ENCODE measurements at regions not wholly inside any gene's neighbourhood (a gene's known extent, or its start where the extent isn't known, plus 50 kb on each side); places are given as distances from the start of the nearest gene placed in this dataset.

DNA sequence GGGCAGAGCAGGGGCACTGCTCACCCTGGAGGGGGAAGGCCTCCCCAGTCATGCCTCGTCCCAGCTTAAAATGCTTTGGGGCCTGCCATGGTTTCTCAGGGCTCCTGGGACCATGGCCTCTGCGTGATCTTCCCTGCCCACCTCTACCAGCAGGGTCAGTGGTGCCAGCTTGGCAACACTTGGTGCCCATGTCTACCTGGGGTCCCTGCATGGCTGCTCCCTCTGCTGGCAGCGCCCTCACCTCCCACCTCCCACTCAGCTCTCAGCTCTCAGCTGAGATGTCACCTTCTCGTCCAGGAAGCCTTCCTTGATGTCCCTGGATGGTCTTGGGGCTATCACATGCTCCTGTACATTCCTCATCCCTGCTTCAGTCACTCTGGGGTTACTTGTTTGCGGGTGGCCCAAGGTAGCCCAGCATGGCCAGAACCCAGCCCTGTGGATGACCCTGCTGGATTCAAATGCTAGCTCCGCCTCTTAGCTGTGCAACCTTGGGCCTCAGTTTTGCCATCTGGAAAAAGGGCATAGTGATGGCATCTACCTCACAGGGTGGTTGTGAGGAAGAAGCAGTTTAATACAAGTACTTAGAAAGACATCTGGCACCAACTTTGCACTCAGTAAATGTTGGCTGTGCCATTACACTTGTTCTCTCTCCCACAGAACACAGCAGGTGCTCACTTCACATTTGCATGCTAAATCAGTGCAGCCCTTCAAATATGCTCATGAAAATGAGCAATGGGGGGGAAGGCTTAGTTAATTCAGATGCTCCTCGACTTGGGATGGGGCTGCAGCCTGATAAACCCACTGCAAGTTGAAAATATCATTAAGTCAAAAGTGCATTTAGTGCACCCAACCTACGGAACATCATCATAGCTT lies 53.5 kb upstream of the PTPN1 start:
- TF ChIP-seq, protein P1, sequence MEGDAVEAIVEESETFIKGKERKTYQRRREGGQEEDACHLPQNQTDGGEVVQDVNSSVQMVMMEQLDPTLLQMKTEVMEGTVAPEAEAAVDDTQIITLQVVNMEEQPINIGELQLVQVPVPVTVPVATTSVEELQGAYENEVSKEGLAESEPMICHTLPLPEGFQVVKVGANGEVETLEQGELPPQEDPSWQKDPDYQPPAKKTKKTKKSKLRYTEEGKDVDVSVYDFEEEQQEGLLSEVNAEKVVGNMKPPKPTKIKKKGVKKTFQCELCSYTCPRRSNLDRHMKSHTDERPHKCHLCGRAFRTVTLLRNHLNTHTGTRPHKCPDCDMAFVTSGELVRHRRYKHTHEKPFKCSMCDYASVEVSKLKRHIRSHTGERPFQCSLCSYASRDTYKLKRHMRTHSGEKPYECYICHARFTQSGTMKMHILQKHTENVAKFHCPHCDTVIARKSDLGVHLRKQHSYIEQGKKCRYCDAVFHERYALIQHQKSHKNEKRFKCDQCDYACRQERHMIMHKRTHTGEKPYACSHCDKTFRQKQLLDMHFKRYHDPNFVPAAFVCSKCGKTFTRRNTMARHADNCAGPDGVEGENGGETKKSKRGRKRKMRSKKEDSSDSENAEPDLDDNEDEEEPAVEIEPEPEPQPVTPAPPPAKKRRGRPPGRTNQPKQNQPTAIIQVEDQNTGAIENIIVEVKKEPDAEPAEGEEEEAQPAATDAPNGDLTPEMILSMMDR (IDR thresholded peaks at IDR 0.05): no peak
- no peak for TF ChIP-seq POLR2A (IDR thresholded peaks at IDR 0.05)
- DNase-seq (ENCODE audit: low spot score in 2 of 2): no peak
- no peak overlapping the region for H3K4me3 ChIP-seq (ENCODE audit: low read depth, poor library complexity, severe bottlenecking)
- WGBS, 2 donors: 87 to 91% methylated on average over 8 of the region's 8 CpGs
- intact Hi-C loops (cut with DNase I; ENCODE audit: low total_unique reads): loop anchor here (5.0 kb wide), 1 partner anchor 729 kb away; no protein-coding TSS in a partner anchor

DNA sequence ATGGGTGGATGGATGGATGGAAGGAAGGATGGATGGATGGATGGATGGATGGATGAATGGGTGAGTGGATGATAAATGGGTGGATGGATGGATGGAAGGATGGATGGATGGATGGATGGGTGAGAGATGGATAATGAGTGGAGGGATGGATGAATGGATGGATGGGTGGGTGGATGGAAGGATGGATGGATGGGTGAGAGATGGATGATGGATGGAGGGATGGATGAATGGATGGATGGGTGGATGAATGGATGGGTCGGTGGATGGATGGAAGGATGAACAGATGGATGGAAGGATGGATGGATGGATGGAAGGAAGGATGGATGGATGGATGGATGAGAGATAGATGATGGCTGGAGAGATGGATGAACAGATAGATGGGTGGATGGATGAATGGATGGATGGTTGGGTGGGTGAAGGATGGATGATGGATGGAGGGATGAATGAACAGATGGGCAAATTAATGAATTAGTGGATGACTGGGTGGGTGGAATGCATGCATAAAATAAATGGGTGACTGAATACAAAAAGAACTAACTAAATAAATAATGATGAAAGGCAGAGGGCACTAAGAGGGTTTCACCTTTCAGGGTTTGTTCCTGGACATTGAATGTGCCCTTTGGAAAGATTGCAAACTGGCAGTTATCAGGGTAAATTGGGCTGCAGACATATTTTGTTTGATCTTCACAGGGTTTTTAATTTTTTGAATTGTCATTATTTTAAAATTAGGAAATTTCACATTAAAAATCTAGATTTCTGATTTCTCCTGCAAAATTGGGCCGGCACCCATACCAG lies 50.9 kb upstream of the PTPN1 start:
- DNase-seq (ENCODE audit: low spot score in 2 of 2): no peak
- TF ChIP-seq, protein P1 (IDR thresholded peaks at IDR 0.05): peak in 1 of 3 donors; percentile 66
- TF ChIP-seq POLR2A (IDR thresholded peaks at IDR 0.05): no peak
- WGBS, 2 donors: 89 to 91% methylated on average over 2 of the region's 2 CpGs
- H3K4me3 ChIP-seq (ENCODE audit: low read depth, poor library complexity, severe bottlenecking): no peak overlapping the region
- intact Hi-C loops (cut with DNase I; ENCODE audit: low total_unique reads): loop anchor here (5.0 kb wide), 1 partner anchor 732 kb away; no protein-coding TSS in a partner anchor

DNA sequence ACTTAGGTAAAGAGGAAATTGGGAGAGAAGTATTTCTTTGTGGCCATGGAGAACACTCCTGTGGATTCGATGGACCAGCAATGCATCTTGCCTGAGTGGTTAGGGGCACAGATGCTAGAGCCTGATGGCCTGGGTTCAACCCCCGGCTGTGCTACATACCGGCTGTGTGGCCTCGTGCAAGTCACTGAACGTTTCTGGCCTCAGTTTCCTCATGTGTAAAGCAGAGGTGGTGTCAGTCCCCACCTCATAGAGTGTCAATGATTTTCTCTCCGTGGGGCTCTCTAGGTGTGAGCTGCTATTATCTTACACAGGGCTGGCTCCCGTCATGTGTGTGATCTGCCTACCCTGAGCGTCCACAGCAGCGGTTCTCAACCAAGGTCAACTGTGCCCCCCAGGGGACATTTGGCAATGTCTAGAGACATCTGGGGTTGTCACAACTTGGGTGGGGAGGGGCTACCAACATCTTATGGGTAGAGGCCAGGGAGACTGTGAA lies 50.0 kb upstream of the PTPN1 start:
- TF ChIP-seq POLR2A (IDR thresholded peaks at IDR 0.05): no peak
- TF ChIP-seq, protein P1 (IDR thresholded peaks at IDR 0.05): no peak
- no peak overlapping the region for H3K4me3 ChIP-seq (ENCODE audit: low read depth, poor library complexity, severe bottlenecking)
- DNase-seq (ENCODE audit: low spot score in 2 of 2): no peak
- intact Hi-C loops (cut with DNase I; ENCODE audit: low total_unique reads): no loop called here
- WGBS, 2 donors: 81 to 85% methylated on average over 8 to 9 of the region's 9 CpGs

All from lower leg skin (tissue), 4 donors.